ENCODE measurements at regions not wholly inside any gene's neighbourhood (a gene's known extent, or its start where the extent isn't known, plus 50 kb on each side); places are given as distances from the start of the nearest gene placed in this dataset.
"Not testable (repeated sequence)": the region's sequence is repeated elsewhere in the genome, so short reads cannot be mapped to it uniquely, and the experiment has no call there.

DNA sequence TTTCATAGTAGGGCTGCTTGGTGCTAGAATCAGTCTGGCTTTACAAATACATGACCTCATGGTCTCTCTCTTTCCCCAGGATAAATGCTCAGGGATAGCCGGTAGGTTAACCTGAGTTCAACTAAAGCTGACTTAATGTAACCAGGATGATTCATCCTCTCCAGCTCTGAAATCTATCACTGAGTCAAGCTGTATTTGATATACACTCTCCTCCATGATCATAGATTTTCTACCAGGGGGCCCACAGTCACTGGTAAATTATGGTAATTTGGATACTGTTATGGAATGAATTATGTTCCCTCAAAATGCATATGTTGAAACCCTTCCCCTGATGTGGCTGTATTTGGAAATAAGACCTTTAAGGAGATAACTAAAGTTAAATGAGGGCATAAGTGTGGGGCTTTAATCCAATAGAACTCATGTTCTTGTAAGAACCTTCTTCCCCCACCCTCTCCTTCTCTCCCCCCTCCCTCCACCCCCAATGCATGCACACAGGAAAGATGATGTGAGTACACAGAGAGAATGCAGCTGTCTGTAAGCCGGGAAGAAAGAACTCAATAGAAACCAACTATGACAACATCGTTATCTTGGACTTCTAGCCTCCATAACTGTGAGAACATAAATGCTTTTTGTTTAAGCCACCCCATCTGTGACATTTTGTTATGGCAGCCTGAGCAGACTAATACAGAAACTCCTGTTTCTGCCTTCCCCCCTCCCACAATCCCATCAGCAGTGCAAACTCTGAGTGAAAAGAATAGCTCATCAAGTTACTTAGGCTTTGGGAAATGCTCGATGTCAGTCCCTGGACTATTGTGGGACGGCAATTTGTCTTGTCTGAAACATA, 134.9 kb upstream of the KYNU start:
- Mint-ChIP-seq H3K4me3 (no peak overlapping the region), H3K27me3 (no peaks in the 10 kb centered on the region), H3K9me3 (peaks cover 2% of the 10 kb centered on the region), H3K27ac (no peak overlapping the region), H3K4me1 (no peaks in the 10 kb centered on the region), H3K36me3 (no peaks in the 10 kb centered on the region)
- DNase-seq = no peak
- CTCF ChIA-PET = no interaction called here

DNA sequence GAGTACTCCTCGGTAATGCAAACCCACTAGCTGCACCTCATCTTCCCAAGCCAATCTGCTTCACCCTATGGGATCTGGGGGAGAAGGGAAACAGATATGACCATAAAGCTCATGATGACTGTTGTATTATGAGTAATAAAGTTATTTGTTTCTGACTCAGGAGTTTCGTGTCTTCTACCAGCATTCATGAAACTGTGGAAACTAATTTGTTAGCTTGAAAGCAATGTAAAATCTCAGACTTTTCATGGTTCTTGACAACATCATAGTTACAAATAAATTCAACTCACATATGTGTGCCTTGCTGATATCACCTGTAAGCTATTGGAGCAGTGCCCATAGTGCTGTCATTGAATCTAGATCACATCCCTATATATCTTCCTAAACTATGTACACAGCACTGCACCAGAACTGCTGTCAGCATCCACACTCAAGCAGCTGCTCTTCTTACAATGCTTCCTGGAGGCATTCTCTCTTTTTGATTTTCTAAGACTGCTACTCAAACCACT, 135.6 kb upstream of the KYNU start:
- Mint-ChIP-seq H3K4me3 (no peak overlapping the region), H3K36me3 (no peaks in the 10 kb centered on the region), H3K9me3 (peaks cover 2% of the 10 kb centered on the region), H3K27me3 (no peaks in the 10 kb centered on the region), H3K27ac (no peak overlapping the region), H3K4me1 (no peaks in the 10 kb centered on the region)
- CTCF ChIA-PET = no interaction called here
- no peak for DNase-seq

DNA sequence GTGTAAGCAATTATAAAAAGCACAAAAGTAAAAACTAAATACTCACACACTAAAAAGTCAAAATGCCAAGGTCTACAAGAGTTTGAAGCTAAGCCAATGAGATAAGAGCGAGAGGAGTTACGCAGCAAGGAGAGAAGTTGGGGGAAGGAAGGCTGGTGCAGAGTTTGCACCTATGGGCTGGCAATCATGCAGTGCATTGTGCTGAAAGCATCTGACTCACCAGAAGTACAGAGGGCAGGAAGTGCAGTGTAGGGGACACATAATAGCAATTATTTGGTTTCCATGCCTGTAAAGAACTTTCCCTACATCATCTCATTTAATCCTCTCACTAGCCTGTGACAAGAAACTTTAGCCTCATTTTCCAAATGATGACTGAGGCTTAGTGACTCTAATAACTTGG, 142.7 kb upstream of the KYNU start:
- H3K36me3 Mint-ChIP-seq = no peaks in the 10 kb centered on the region
- H3K9me3 Mint-ChIP-seq = peaks cover 8% of the 10 kb centered on the region
- no peaks in the 10 kb centered on the region for H3K4me1 Mint-ChIP-seq
- no peaks in the 10 kb centered on the region for H3K27me3 Mint-ChIP-seq
- DNase-seq = no peak
- H3K27ac Mint-ChIP-seq = no peak overlapping the region
- H3K4me3 Mint-ChIP-seq = no peak overlapping the region
- CTCF ChIA-PET = no interaction called here

DNA sequence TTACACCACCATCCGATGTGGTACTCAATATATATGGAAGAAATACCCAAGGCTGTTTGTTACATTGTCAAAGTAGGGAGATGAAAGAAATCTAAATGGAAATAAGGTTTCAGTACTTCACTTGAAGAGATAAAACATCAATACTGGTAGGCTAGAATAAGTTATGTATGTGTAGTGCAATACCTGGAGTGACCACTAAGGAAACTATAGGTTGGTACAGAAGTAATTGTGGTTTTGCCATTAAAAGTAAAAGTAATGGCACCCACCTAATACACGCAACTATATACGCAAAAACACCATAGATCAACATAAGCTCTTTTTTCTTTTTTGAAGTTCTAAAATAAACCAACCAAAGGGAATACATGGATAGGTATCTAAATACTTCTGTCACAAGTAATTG, 143.2 kb upstream of the KYNU start:
- no peaks in the 10 kb centered on the region for H3K4me1 Mint-ChIP-seq

DNA sequence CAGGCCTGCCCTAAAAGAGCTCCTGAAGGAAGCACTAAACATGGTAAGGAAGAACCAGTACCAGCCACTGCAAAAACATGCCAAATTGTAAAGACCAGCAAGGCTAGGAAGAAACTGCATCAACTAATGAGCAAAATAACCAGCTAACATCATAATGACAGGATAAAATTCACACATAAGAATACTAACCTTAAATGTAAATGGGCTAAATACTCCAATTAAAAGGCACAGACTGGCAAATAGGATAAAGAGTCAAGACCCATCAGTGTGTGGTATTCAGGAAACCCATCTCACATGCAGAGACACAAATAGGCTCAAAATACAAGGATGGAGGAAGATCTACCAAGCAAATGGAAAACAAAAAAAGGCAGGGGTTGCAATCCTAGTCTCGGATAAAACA, 147.7 kb upstream of the KYNU start:
- H3K4me3 Mint-ChIP-seq, DNase-seq, H3K27me3 Mint-ChIP-seq, H3K36me3 Mint-ChIP-seq, H3K4me1 Mint-ChIP-seq, CTCF ChIA-PET, H3K27ac Mint-ChIP-seq: not testable (repeated sequence)
- H3K9me3 Mint-ChIP-seq = peaks cover 16% of the 10 kb centered on the region

More for the DNA sequence above, 143.2 kb upstream of the KYNU start:
- Mint-ChIP-seq H3K27ac (no peak overlapping the region), H3K27me3 (no peaks in the 10 kb centered on the region), H3K4me3 (no peak overlapping the region), H3K36me3 (no peaks in the 10 kb centered on the region), H3K9me3 (peaks cover 10% of the 10 kb centered on the region)
- CTCF ChIA-PET = no interaction called here
- no peak for DNase-seq

GRCh38 chr2:142727821-142728478, 149.5 kb upstream of the KYNU start:
- H3K27me3 Mint-ChIP-seq, CTCF ChIA-PET, H3K27ac Mint-ChIP-seq, H3K4me3 Mint-ChIP-seq, H3K4me1 Mint-ChIP-seq, DNase-seq, H3K36me3 Mint-ChIP-seq: not testable (repeated sequence)
- H3K9me3 Mint-ChIP-seq = peaks cover 16% of the 10 kb centered on the region

- H3K4me1 Mint-ChIP-seq = no peaks in the 10 kb centered on the region
- H3K27ac Mint-ChIP-seq = no peak overlapping the region
- CTCF ChIA-PET = no interaction called here
- no peak overlapping the region for H3K4me3 Mint-ChIP-seq
- H3K9me3 Mint-ChIP-seq = peaks cover 10% of the 10 kb centered on the region
- no peaks in the 10 kb centered on the region for H3K27me3 Mint-ChIP-seq
- H3K36me3 Mint-ChIP-seq = no peaks in the 10 kb centered on the region
- DNase-seq = no peak
Observed at GRCh38 chr2:142725386-142725785, 152.1 kb upstream of the KYNU start.

GRCh38 chr2:142724713-142725349, 152.6 kb upstream of the KYNU start:
- Mint-ChIP-seq H3K4me1 (no peaks in the 10 kb centered on the region), H3K27ac (no peak overlapping the region), H3K27me3 (no peaks in the 10 kb centered on the region), H3K36me3 (no peaks in the 10 kb centered on the region), H3K4me3 (no peak overlapping the region), H3K9me3 (peaks cover 8% of the 10 kb centered on the region)
- CTCF ChIA-PET = no interaction called here
- DNase-seq = no peak

DNA sequence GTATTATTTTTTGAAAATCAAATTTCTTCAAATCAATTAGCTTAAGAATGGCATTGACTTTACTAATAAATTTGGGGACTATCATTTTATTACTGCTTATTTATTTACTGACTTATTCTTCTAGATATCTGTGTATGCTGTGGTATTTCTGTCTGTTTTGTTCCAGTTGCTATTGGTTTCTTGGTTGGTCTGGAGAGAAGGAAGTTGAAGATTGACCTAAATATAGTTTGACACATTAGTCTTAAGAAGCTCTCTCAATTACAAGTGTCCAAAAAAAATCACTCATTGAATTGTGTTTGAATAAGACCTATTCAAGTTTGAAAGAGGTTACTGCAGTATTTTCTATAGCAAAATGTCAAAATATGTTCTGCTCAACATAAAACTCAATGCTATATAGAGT, 153.3 kb upstream of the KYNU start:
- no peaks in the 10 kb centered on the region for H3K27me3 Mint-ChIP-seq
- CTCF ChIA-PET = no interaction called here
- H3K36me3 Mint-ChIP-seq = no peaks in the 10 kb centered on the region
- H3K4me3 Mint-ChIP-seq = no peak overlapping the region
- peaks cover 5% of the 10 kb centered on the region for H3K9me3 Mint-ChIP-seq
- H3K27ac Mint-ChIP-seq = no peak overlapping the region
- no peak for DNase-seq
- no peaks in the 10 kb centered on the region for H3K4me1 Mint-ChIP-seq

DNA sequence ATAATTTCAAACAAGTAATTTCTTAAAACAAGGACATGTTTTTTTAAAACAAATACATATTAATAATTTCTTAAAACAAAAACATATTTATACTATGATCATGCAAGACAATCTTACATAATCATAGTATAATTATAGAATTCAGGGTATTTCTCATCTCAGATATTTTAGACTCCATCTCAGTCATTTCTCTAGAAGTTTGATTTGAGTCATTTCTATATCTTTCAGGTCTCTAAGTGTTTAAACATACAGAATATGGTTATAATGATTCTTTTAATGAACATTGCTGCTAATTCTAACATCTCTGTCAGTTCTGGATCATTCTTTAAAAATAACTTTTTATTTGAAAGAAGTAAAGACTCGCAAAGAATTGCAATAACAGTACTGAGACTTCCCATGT, 154.2 kb upstream of the KYNU start:
- no peak for DNase-seq
- Mint-ChIP-seq H3K36me3 (no peaks in the 10 kb centered on the region), H3K27me3 (no peaks in the 10 kb centered on the region), H3K4me1 (no peaks in the 10 kb centered on the region), H3K27ac (no peak overlapping the region), H3K4me3 (no peak overlapping the region), H3K9me3 (peaks cover 2% of the 10 kb centered on the region)
- CTCF ChIA-PET = no interaction called here

DNA sequence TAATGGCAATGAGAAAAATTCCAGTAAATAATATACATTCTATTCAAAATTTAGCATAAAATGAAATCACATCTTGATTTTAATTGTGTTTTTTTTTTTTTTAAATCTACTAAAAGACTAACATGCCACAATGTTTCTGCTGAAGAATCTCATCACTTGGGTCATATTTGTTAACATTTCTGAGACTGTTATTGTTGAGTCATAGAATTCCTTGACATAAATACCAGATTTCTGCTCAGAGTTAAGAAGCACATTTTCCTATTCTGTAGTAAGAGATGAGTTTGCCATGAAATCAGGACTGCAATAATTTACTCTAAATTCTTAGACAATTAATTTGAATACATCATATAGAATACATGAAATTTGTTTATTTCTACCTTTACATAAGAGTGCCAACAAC, 154.9 kb upstream of the KYNU start:
- H3K27ac Mint-ChIP-seq = no peak overlapping the region
- CTCF ChIA-PET = no interaction called here
- no peaks in the 10 kb centered on the region for H3K27me3 Mint-ChIP-seq
- peaks cover 2% of the 10 kb centered on the region for H3K9me3 Mint-ChIP-seq
- H3K4me1 Mint-ChIP-seq = no peaks in the 10 kb centered on the region
- no peaks in the 10 kb centered on the region for H3K36me3 Mint-ChIP-seq
- DNase-seq = no peak
- H3K4me3 Mint-ChIP-seq = no peak overlapping the region

DNA sequence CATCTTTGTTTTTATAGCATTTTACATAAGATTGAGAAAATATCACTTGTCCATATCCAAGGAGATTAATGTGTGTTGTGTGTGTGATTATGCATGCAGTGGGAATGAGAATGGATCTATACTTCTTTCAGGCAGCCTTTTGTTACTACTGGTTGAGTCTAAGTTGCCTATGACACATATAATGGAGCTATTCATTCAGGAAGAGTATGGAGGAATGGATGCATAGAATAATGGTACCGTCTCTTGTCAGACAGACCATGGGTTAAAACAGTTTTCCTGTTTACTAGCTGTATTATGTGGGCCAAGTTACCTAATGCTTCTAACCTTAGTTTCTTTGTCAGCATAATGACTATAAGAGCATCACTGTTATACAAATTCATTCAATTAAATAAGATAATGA, 155.4 kb upstream of the KYNU start:
- CTCF ChIA-PET = no interaction called here
- Mint-ChIP-seq H3K9me3 (no peaks in the 10 kb centered on the region), H3K27ac (no peak overlapping the region), H3K27me3 (no peaks in the 10 kb centered on the region), H3K36me3 (no peaks in the 10 kb centered on the region), H3K4me3 (no peak overlapping the region), H3K4me1 (no peaks in the 10 kb centered on the region)
- no peak for DNase-seq

DNA sequence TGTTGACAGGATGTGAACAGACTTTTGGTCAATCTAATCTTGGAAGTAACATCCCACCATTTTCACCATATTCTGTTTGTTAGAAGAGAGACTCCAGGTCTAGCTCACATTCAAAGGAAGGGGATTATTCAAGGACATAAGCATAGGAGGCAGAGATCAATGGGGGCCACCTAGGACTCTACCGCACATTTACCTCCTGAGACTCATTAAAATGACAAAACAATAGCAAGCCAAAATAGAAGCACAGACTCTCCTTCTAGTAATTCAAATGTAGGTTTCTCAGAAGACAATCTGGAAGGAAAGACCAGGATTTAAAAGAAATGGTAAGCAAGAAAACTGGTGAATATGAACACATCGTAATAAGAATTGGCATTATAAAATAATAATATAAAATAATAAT, 156.4 kb upstream of the KYNU start:
- H3K27me3 Mint-ChIP-seq = no peaks in the 10 kb centered on the region
- no peaks in the 10 kb centered on the region for H3K4me1 Mint-ChIP-seq
- H3K9me3 Mint-ChIP-seq = no peaks in the 10 kb centered on the region
- CTCF ChIA-PET = no interaction called here
- no peak for DNase-seq
- H3K36me3 Mint-ChIP-seq = no peaks in the 10 kb centered on the region
- H3K27ac Mint-ChIP-seq = no peak overlapping the region
- no peak overlapping the region for H3K4me3 Mint-ChIP-seq

- Mint-ChIP-seq H3K27ac (no peak overlapping the region), H3K4me3 (no peak overlapping the region), H3K4me1 (no peaks in the 10 kb centered on the region), H3K27me3 (no peaks in the 10 kb centered on the region), H3K36me3 (no peaks in the 10 kb centered on the region), H3K9me3 (peaks cover under 1% of the 10 kb centered on the region)
- CTCF ChIA-PET = no interaction called here
- no peak for DNase-seq
Observed at GRCh38 chr2:142718576-142719155, 158.8 kb upstream of the KYNU start.

Measured in activated naive CD4-positive, alpha-beta T cell treated with anti-CD3 and anti-CD28 coated beads, Interleukin-2, amount 10 ng/mL, durations not matched to agents 7 days and 5 days (primary cell).